HFFc6 (cell line): ENCODE measurements at regions not wholly inside any gene's neighbourhood (a gene's known extent, or its start where the extent isn't known, plus 50 kb on each side); places are given as distances from the start of the nearest gene placed in this dataset.

Experiments used
- DNase-seq: peaks from one replicate; pipeline ENCODE4 v3.0.0-alpha.2; 2018
- H3K27ac Mint-ChIP-seq: 2 replicates; pipeline ENCODE4 v1.8.0; 2020; ENCODE audit warnings: mild to moderate bottlenecking, mixed read lengths
- H3K27me3 Mint-ChIP-seq: 2 replicates; pipeline ENCODE4 v1.8.0; 2021; ENCODE audit warnings: mild to moderate bottlenecking, moderate library complexity, mixed read lengths; ENCODE audit not compliant: insufficient read depth
- H3K36me3 Mint-ChIP-seq: 2 replicates; pipeline ENCODE4 v1.8.0; 2021; ENCODE audit warnings: low read depth, mixed read lengths
- H3K4me1 Mint-ChIP-seq: 2 replicates; pipeline ENCODE4 v1.8.0; 2020; ENCODE audit warnings: low read depth, mixed read lengths
- H3K4me3 Mint-ChIP-seq: 2 replicates; pipeline ENCODE4 v1.8.0; 2020; ENCODE audit warnings: mild to moderate bottlenecking, moderate library complexity, mixed read lengths
- H3K9me3 Mint-ChIP-seq: 2 replicates; pipeline ENCODE4 v1.8.0; 2020; ENCODE audit warnings: mild to moderate bottlenecking, mixed read lengths
- TF ChIP-seq, protein P1 (sequence below): fragments of 200-600 bp; sonication (generic); IDR thresholded peaks from 2 replicates; pipeline ENCODE4 v1.5.0; 2021; ENCODE audit warnings: antibody characterized with exemption, mild to moderate bottlenecking

- DNase-seq, result no peak
- TF ChIP-seq, protein P1, sequence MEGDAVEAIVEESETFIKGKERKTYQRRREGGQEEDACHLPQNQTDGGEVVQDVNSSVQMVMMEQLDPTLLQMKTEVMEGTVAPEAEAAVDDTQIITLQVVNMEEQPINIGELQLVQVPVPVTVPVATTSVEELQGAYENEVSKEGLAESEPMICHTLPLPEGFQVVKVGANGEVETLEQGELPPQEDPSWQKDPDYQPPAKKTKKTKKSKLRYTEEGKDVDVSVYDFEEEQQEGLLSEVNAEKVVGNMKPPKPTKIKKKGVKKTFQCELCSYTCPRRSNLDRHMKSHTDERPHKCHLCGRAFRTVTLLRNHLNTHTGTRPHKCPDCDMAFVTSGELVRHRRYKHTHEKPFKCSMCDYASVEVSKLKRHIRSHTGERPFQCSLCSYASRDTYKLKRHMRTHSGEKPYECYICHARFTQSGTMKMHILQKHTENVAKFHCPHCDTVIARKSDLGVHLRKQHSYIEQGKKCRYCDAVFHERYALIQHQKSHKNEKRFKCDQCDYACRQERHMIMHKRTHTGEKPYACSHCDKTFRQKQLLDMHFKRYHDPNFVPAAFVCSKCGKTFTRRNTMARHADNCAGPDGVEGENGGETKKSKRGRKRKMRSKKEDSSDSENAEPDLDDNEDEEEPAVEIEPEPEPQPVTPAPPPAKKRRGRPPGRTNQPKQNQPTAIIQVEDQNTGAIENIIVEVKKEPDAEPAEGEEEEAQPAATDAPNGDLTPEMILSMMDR, result no peak
- Mint-ChIP-seq H3K4me1 (no peaks in the 10 kb centered on the region; the same call in 1 of the 2 replicates), H3K9me3 (no peaks in the 10 kb centered on the region), H3K27me3 (peaks cover 12% of the 10 kb centered on the region), H3K36me3 (no peaks in the 10 kb centered on the region), H3K4me3 (no peak overlapping the region), H3K27ac (no peak overlapping the region)
Measured at GRCh38 chr2:71849111-71849510, 298.6 kb downstream of the CYP26B1 start.

- TF ChIP-seq, protein P1, result no peak
- no peaks in the 10 kb centered on the region; the same call in none of the 2 replicates for H3K4me1 Mint-ChIP-seq
- H3K9me3 Mint-ChIP-seq, result no peaks in the 10 kb centered on the region
- DNase-seq, result peak; percentile 62
- no peak overlapping the region for H3K4me3 Mint-ChIP-seq
- 0 out of 2 replicates have a peak overlapping the region, but pooled peaks have one; percentile 14 for H3K27ac Mint-ChIP-seq
- H3K27me3 Mint-ChIP-seq, result peaks cover 5% of the 10 kb centered on the region
- no peaks in the 10 kb centered on the region for H3K36me3 Mint-ChIP-seq
Measured at GRCh38 chr2:71846669-71847291, 300.9 kb downstream of the CYP26B1 start.

DNA sequence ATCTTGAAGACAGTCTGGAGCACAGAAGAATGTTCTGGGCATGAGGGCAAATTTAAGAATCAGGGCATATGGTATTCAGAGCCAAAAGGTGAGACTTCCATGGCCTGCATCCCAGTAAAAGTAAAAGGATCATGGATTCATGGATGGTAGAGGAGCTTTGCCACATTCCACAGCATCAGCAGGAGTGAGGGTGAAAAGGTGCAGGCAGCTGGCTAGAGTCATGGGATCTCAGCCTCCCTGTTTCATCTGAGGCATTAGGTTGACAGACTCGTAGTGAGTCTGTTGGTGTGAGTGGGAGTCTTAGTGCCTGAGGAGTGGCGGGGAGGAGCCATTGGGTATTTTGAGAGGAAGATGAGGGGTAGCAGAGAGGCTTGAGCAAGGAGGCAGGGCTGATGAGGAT, 301.6 kb downstream of the CYP26B1 start:
- TF ChIP-seq, protein P1, result no peak
- no peaks in the 10 kb centered on the region for H3K36me3 Mint-ChIP-seq
- H3K27me3 Mint-ChIP-seq, result peaks cover 5% of the 10 kb centered on the region; the same call in 1 of the 2 replicates
- H3K9me3 Mint-ChIP-seq, result no peaks in the 10 kb centered on the region
- DNase-seq, result no peak
- no peak overlapping the region for H3K27ac Mint-ChIP-seq
- H3K4me1 Mint-ChIP-seq, result no peaks in the 10 kb centered on the region; the same call in none of the 2 replicates
- no peak overlapping the region for H3K4me3 Mint-ChIP-seq

- H3K27me3 Mint-ChIP-seq, result no peaks in the 10 kb centered on the region; the same call in 1 of the 2 replicates
- H3K27ac Mint-ChIP-seq, result no peak overlapping the region
- H3K9me3 Mint-ChIP-seq, result no peaks in the 10 kb centered on the region
- H3K4me3 Mint-ChIP-seq, result no peak overlapping the region
- no peaks in the 10 kb centered on the region; the same call in 1 of the 2 replicates for H3K4me1 Mint-ChIP-seq
- H3K36me3 Mint-ChIP-seq, result no peaks in the 10 kb centered on the region
- TF ChIP-seq, protein P1, result no peak
- DNase-seq, result no peak
Measured at GRCh38 chr2:71844967-71845366, 302.7 kb downstream of the CYP26B1 start.

GRCh38 chr2:71843391-71843850, 304.2 kb downstream of the CYP26B1 start:
- Mint-ChIP-seq H3K4me3 (no peak overlapping the region), H3K4me1 (no peaks in the 10 kb centered on the region; the same call in 1 of the 2 replicates), H3K27me3 (no peaks in the 10 kb centered on the region; the same call in 1 of the 2 replicates), H3K27ac (peak overlapping the region; percentile 50; the same call in 1 of the 2 replicates), H3K9me3 (no peaks in the 10 kb centered on the region), H3K36me3 (no peaks in the 10 kb centered on the region)
- TF ChIP-seq, protein P1, result no peak
- DNase-seq, result peak; percentile 69
